ENCODE measurements at regions not wholly inside any gene's neighbourhood (a gene's known extent, or its start where the extent isn't known, plus 50 kb on each side); places are given as distances from the start of the nearest gene placed in this dataset.
A peak's percentile ranks its signal among the peaks of the same experiment; 100 is the strongest.
"Not testable (repeated sequence)": the region's sequence is repeated elsewhere in the genome, so short reads cannot be mapped to it uniquely, and the experiment has no call there.

DNA sequence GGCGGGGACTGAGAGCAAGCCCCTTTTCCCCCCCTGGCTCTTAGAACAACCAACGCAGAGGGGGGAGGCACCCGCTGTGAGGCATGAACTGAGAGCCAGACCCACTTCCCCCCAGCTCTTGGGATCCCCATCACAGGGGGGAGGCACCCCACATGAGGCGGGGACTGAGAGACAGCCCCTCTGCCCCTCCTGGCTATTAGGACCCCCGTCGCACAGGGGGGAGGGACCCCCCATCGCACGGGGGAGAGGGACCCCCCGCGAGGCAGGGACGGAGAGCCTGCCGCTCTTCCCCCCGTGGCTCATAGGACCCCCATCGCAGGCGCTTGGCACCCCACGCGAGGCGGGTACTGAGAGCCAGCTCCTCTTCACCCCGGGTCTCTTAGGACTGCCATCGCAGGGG, 195.8 kb upstream of the PZP start:
- no peaks in the 10 kb centered on the region for H3K79me2 ChIP-seq (ENCODE audit: insufficient read depth)
- H3K36me3 ChIP-seq (replicated peaks in 1 of 2; ENCODE audit: control insufficient read depth in 1 of 2, insufficient read depth in 2 of 2, low read length in 1 of 2) = no peaks in the 10 kb centered on the region
- ChIA-PET CTCF (no interaction called here), POLR2A (no interaction called here)
- no peak overlapping the region for H3K4me3 ChIP-seq (ENCODE audit: low read depth in 2 of 2, low read length in 1 of 2)
- H3K27ac ChIP-seq (ENCODE audit: low read depth in 2 of 2, low read length in 1 of 2) = no peak overlapping the region
- H3K4me2 ChIP-seq = no peak overlapping the region
- no peaks in the 10 kb centered on the region for H3F3A ChIP-seq (replicated peaks; ENCODE audit: insufficient read depth)
- no peaks in the 10 kb centered on the region for H3K9me3 ChIP-seq
- TF ChIP-seq EZH2phosphoT487 (IDR thresholded peaks at IDR 0.05; ENCODE audit: borderline replicate concordance, low read depth) (no peak), MXI1 (IDR thresholded peaks at IDR 0.05; ENCODE audit: low read depth, low read length) (no peak)
- H4K20me1 ChIP-seq (ENCODE audit: insufficient read depth) = no peaks in the 10 kb centered on the region
- WGBS (ENCODE audit: low lambda C conversion rate) = 56% methylated on average over 5 of the region's 20 CpGs
- no peaks in the 10 kb centered on the region for H3K4me1 ChIP-seq (ENCODE audit: control insufficient read depth in 1 of 2, insufficient read depth in 2 of 2, low read depth in 1 of 2, low read length in 1 of 2)
- no peak overlapping the region for H2AFZ ChIP-seq (ENCODE audit: low read depth)
- H3K27me3 ChIP-seq (ENCODE audit: insufficient read depth) = no peaks in the 10 kb centered on the region
- no peak overlapping the region for H3K9ac ChIP-seq
- DNase-seq = peak; percentile 33
- no peaks in the 10 kb centered on the region for H3K9me2 ChIP-seq

DNA sequence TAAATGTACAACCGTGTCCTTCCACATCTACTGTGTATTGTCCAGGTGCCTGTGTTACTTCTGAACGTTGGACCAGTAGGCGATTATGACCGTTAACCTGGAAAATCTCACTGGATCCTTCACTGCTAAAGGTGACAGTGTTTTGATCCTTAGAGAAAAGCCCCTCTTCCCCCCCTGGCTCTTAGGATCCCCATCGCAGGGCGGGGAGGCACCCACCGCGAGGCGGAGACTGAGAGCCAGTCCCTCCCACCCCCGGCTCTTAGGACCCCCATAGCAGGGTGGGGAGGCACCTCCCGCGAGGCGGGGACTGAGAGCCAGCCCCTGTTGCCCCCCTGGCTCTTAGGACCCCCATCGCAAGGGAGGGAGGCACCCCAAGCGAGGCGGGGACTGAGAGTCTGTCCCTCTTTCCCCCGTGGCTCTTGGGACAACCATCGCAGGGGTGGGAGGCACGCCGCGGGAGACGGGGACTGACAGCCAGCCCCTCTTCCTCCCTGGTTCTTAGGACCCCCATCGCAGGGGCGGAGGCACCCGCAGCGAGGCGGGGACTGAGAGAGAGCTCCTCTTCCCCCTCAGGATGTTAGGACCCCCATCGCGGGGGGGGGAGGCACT, 194.3 kb upstream of the PZP start:
- H3K4me3 ChIP-seq (ENCODE audit: low read depth in 2 of 2, low read length in 1 of 2); H2AFZ ChIP-seq (ENCODE audit: low read depth); H3K4me1 ChIP-seq (ENCODE audit: control insufficient read depth in 1 of 2, insufficient read depth in 2 of 2, low read depth in 1 of 2, low read length in 1 of 2); H4K20me1 ChIP-seq (ENCODE audit: insufficient read depth); H3K9me2 ChIP-seq; DNase-seq; H3K79me2 ChIP-seq (ENCODE audit: insufficient read depth); H3K4me2 ChIP-seq; H3F3A ChIP-seq (replicated peaks; ENCODE audit: insufficient read depth); CTCF ChIA-PET; H3K27me3 ChIP-seq (ENCODE audit: insufficient read depth); H3K36me3 ChIP-seq (replicated peaks in 1 of 2; ENCODE audit: control insufficient read depth in 1 of 2, insufficient read depth in 2 of 2, low read length in 1 of 2); H3K27ac ChIP-seq (ENCODE audit: low read depth in 2 of 2, low read length in 1 of 2); H3K9me3 ChIP-seq; POLR2A ChIA-PET; H3K9ac ChIP-seq: not testable (repeated sequence)
- WGBS (ENCODE audit: low lambda C conversion rate) = 80% methylated on average over 4 of the region's 29 CpGs

DNA sequence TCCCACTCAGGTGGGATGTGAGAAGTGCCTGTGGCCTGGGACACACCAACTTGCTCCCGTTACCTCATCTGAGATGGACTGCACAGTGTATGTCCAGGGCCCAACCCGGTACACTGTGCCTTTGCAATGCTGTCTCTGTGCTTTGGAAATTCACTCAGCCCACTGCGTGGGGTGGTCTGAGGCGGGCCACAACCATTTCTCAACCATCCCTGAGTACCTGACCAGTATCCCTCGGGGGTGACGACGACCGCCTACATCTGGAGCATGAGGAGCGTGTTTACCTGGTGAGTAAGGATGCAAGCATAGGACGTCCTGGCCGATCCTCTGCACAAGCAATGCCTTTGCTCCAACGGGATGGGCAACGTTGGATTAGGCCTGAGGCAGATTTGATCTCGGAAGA, 188.2 kb upstream of the PZP start:
- WGBS (ENCODE audit: low lambda C conversion rate) = 79% methylated on average over 13 of the region's 14 CpGs
- H3K4me1 ChIP-seq (ENCODE audit: control insufficient read depth in 1 of 2, insufficient read depth in 2 of 2, low read depth in 1 of 2, low read length in 1 of 2); H2AFZ ChIP-seq (ENCODE audit: low read depth); H3F3A ChIP-seq (replicated peaks; ENCODE audit: insufficient read depth); POLR2A ChIA-PET; H3K4me3 ChIP-seq (ENCODE audit: low read depth in 2 of 2, low read length in 1 of 2); H3K9me2 ChIP-seq; H4K20me1 ChIP-seq (ENCODE audit: insufficient read depth); DNase-seq; H3K36me3 ChIP-seq (replicated peaks in 1 of 2; ENCODE audit: control insufficient read depth in 1 of 2, insufficient read depth in 2 of 2, low read length in 1 of 2); H3K4me2 ChIP-seq; H3K27me3 ChIP-seq (ENCODE audit: insufficient read depth); H3K79me2 ChIP-seq (ENCODE audit: insufficient read depth); H3K9ac ChIP-seq; H3K27ac ChIP-seq (ENCODE audit: low read depth in 2 of 2, low read length in 1 of 2); CTCF ChIA-PET; H3K9me3 ChIP-seq: not testable (repeated sequence)

DNA sequence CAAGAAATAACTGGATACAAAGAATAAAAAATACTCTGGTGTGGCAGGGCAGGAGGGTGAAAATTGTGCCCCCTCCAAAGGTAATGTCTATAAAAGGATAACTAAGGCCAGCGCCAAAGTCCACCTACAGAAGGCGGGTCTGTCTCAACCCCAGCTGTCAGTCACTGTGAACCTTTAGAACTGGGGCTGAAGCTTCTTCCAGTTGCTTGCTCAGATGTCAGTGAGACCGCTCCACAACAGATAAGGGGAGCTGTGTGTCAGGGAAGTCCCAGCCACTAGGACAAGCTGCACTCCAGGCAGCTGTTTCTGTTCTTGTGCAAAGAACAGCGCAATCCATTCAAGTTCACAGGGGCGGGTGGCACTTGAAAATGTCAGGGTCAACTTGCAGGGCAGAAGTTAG, 187.0 kb upstream of the PZP start:
- no CpG with 5 or more reads among the region's 5 CpGs for WGBS (ENCODE audit: low lambda C conversion rate)
- POLR2A ChIA-PET = not testable (repeated sequence)

More for the DNA sequence above, 187.0 kb upstream of the PZP start:
- H3F3A ChIP-seq (replicated peaks; ENCODE audit: insufficient read depth); H2AFZ ChIP-seq (ENCODE audit: low read depth); H3K79me2 ChIP-seq (ENCODE audit: insufficient read depth); H3K27ac ChIP-seq (ENCODE audit: low read depth in 2 of 2, low read length in 1 of 2); H4K20me1 ChIP-seq (ENCODE audit: insufficient read depth); H3K27me3 ChIP-seq (ENCODE audit: insufficient read depth); H3K36me3 ChIP-seq (replicated peaks in 1 of 2; ENCODE audit: control insufficient read depth in 1 of 2, insufficient read depth in 2 of 2, low read length in 1 of 2); H3K4me3 ChIP-seq (ENCODE audit: low read depth in 2 of 2, low read length in 1 of 2); H3K4me2 ChIP-seq; H3K9me3 ChIP-seq; H3K4me1 ChIP-seq (ENCODE audit: control insufficient read depth in 1 of 2, insufficient read depth in 2 of 2, low read depth in 1 of 2, low read length in 1 of 2); CTCF ChIA-PET; H3K9me2 ChIP-seq; H3K9ac ChIP-seq; DNase-seq: not testable (repeated sequence)
